Loucy (cell line): ENCODE measurements at regions not wholly inside any gene's neighbourhood (a gene's known extent, or its start where the extent isn't known, plus 50 kb on each side); places are given as distances from the start of the nearest gene placed in this dataset.

Source experiments
- EZH2phosphoT487 ChIP-seq: fragments of 200-600 bp; IDR thresholded peaks from 2 replicates; pipeline ENCODE4 v1.6.1; 2018; ENCODE audit warnings: antibody characterized with exemption, mild to moderate bottlenecking, moderate library complexity, borderline replicate concordance
- TF ChIP-seq, protein P1 (sequence below): fragments of 200-600 bp; sonication (generic); conservative IDR thresholded peaks from 2 replicates; pipeline ENCODE4 v1.5.1; 2014; ENCODE audit warnings: mild to moderate bottlenecking, antibody characterized with exemption, low read length

GRCh38 chr2:236977063-236977851 is 108.4 kb upstream of the COPS8 start:
- TF ChIP-seq, protein P1, sequence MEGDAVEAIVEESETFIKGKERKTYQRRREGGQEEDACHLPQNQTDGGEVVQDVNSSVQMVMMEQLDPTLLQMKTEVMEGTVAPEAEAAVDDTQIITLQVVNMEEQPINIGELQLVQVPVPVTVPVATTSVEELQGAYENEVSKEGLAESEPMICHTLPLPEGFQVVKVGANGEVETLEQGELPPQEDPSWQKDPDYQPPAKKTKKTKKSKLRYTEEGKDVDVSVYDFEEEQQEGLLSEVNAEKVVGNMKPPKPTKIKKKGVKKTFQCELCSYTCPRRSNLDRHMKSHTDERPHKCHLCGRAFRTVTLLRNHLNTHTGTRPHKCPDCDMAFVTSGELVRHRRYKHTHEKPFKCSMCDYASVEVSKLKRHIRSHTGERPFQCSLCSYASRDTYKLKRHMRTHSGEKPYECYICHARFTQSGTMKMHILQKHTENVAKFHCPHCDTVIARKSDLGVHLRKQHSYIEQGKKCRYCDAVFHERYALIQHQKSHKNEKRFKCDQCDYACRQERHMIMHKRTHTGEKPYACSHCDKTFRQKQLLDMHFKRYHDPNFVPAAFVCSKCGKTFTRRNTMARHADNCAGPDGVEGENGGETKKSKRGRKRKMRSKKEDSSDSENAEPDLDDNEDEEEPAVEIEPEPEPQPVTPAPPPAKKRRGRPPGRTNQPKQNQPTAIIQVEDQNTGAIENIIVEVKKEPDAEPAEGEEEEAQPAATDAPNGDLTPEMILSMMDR, result no peak
- TF ChIP-seq EZH2phosphoT487, result no peak
